Thyroid gland (tissue), 4 donors: ENCODE measurements at regions not wholly inside any gene's neighbourhood (a gene's known extent, or its start where the extent isn't known, plus 50 kb on each side); places are given as distances from the start of the nearest gene placed in this dataset.

Experiments
- POLR2A ChIP-seq, 2 donors: fragments of 450-650 bp; IDR thresholded peaks; one replicate each; pipeline ENCODE4 v1.6.1; 2017; ENCODE audit warnings: antibody characterized with exemption in 2 of 2, mild to moderate bottlenecking in 2 of 2, moderate library complexity in 1 of 2
- TF ChIP-seq, protein P1 (sequence below), 6 experiments: fragments of 200-600 bp in 3 of 6; fragments of 450-650 bp in 3 of 6; sonication (generic) in 3 of 6; IDR thresholded peaks; one replicate each; pipeline ENCODE4 v1.5.1; 2016 to 2019; ENCODE audit warnings: antibody characterized with exemption in 6 of 6, mild to moderate bottlenecking in 2 of 6, inconsistent platforms in 1 of 6, moderate library complexity in 1 of 6

DNA sequence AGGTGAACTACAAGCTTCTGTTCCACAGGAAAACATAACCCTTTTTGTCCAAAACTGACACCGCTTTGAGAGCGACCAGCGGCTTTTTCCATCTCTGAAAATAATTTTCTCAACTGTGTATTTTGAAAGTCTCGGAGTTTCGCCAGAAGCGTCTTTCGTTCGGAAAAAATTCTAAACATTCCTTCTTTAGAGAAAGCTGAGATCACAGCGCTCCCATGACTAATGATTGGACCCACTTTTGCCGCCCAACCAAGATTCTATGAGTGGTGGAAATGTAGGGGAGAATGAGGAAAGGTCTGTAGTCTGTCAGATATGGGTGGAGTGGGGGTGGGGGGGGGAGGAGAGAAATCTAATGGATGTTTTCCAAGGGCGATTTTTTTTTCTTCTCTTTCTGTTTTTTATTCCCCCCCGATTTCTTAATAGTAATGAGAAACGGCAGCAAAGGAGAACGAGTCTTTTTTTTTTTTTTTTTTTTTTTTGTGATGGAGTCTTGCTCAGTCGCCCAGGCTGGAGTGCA is 189.3 kb downstream of the TRIM27 start:
- no peak for TF ChIP-seq POLR2A (IDR thresholded peaks at IDR 0.05)
- TF ChIP-seq, protein P1, sequence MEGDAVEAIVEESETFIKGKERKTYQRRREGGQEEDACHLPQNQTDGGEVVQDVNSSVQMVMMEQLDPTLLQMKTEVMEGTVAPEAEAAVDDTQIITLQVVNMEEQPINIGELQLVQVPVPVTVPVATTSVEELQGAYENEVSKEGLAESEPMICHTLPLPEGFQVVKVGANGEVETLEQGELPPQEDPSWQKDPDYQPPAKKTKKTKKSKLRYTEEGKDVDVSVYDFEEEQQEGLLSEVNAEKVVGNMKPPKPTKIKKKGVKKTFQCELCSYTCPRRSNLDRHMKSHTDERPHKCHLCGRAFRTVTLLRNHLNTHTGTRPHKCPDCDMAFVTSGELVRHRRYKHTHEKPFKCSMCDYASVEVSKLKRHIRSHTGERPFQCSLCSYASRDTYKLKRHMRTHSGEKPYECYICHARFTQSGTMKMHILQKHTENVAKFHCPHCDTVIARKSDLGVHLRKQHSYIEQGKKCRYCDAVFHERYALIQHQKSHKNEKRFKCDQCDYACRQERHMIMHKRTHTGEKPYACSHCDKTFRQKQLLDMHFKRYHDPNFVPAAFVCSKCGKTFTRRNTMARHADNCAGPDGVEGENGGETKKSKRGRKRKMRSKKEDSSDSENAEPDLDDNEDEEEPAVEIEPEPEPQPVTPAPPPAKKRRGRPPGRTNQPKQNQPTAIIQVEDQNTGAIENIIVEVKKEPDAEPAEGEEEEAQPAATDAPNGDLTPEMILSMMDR (IDR thresholded peaks at IDR 0.05): no peak
